Endometrium (tissue), 2 donors: ENCODE measurements at regions not wholly inside any gene's neighbourhood (a gene's known extent, or its start where the extent isn't known, plus 50 kb on each side); places are given as distances from the start of the nearest gene placed in this dataset.
"Not testable (repeated sequence)": the region's sequence is repeated elsewhere in the genome, so short reads cannot be mapped to it uniquely, and the experiment has no call there.

Source experiments
- FAIRE-seq: peaks from 2 replicates; lab custom pipeline; 2012; peaks lifted over from hg19 to GRCh38; lab: Jason Lieb, UNC
- donor health status: control.
- donor health status: control.

GRCh38 chr14:46596236-46596635 is 55.3 kb downstream of the RPL10L start:
- FAIRE-seq, result no peak

DNA sequence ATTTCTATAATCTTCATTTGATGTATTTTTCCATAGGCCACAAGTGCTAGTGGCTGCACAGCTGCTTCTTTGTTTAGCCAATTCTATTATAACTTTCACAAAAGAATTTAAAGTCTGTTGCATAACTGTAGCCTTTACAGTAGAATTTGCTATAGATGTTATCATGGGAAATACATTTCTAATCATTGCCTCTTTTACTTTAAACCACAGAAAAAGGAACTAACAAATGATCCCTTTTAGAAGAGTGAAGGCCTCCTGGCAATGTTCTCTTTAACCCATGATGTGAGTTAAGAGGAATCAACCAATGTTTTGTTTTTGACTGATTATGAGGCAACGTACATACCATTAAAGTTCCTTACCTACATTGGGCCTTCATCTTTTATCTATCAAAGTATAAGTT is 68.8 kb downstream of the RPL10L start:
- no peak for FAIRE-seq

GRCh38 chr14:46581036-46581671 is 70.4 kb downstream of the RPL10L start:
- no peak for FAIRE-seq

GRCh38 chr14:46574978-46575375 is 76.6 kb downstream of the RPL10L start:
- no peak for FAIRE-seq

- no peak for FAIRE-seq
Observed at GRCh38 chr14:46574221-46574977, 77.2 kb downstream of the RPL10L start.

GRCh38 chr14:46573498-46573897 is 78.1 kb downstream of the RPL10L start:
- FAIRE-seq, result no peak

- no peak for FAIRE-seq
Observed at GRCh38 chr14:46571970-46572369, 79.6 kb downstream of the RPL10L start.

DNA sequence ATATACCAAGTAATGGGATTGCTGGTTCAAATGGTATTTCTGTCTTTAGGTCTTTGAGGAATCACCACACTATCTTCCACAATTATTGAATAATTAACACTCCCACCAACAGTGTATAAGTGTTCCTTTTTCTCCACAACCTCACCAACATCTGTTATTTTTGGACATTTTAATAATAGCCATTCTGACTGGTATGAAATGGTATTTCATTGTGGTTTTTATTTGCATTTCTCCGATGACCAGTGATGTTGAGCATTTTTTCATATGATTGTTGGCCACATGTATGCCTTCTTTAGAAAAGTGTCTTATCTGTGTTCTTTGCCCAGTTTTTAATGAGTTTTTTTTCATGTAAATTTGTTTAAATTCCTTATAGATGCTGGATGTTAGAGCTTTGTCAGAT is 83.4 kb downstream of the RPL10L start:
- not testable (repeated sequence) for FAIRE-seq

GRCh38 chr14:46550836-46551235 is 100.7 kb downstream of the RPL10L start:
- no peak for FAIRE-seq

DNA sequence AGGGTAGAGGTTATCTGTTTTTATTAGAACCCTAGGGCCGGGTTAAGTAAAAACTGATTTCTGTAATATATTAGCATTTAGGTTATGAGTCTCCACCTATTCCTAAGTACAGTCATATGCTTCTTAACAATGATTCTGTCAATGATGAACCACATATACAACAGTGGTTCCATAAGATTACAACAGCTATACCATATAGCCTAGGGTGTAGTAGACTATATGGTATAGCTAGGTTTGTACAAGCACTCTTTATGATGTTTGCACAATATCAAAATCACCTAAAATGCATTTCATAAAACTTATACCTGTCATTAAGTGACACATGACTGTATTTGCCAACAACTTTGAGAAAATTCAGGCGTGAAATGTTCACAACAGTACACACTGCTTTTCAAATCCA is 110.6 kb downstream of the RPL10L start:
- FAIRE-seq, result no peak

DNA sequence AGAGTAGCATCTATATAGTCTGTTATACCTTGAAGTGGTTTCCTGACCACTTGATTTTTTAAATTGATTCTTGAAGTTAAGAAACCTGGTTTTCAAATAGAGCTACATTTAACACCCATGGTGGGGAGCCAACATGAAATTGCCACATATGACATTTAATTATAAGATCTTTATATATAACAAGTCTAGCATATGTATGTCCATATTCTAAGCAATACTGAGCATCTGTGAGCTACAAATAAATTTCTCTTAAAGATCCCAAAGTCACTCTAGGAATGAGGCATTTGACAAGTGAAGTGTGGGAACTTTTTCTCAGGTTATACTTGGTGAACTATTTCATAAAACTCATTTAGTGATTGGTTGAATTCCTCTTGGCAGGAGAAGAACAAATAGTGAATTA is 132.5 kb downstream of the RPL10L start:
- no peak for FAIRE-seq

DNA sequence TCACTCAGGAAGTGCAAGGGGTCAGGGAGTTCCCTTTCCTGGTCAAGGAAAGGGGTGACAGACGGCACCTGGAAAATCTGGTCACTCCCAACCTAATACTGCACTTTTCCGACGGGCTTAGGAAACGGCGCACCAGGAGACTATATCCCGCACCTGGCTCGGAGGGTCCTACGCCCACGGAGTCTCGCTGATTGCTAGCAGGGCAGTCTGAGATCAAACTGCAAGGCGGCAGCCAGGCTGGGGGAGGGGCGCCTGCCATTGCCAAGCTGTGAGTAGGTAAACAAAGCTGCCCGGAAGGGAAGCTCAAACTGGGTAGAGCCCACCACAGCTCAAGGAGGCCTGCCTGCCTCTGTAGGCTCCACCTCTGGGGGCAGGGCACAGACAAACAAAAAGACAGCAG is 142.8 kb downstream of the RPL10L start:
- not testable (repeated sequence) for FAIRE-seq

GRCh38 chr14:46499521-46499920 is 152.1 kb downstream of the RPL10L start:
- no peak for FAIRE-seq

GRCh38 chr14:46496409-46496808 is 155.2 kb downstream of the RPL10L start:
- FAIRE-seq, result no peak

- no peak for FAIRE-seq
Observed at GRCh38 chr14:46490238-46490685, 161.3 kb downstream of the RPL10L start.

- no peak for FAIRE-seq
Observed at GRCh38 chr14:46488374-46488773, 163.2 kb downstream of the RPL10L start.

DNA sequence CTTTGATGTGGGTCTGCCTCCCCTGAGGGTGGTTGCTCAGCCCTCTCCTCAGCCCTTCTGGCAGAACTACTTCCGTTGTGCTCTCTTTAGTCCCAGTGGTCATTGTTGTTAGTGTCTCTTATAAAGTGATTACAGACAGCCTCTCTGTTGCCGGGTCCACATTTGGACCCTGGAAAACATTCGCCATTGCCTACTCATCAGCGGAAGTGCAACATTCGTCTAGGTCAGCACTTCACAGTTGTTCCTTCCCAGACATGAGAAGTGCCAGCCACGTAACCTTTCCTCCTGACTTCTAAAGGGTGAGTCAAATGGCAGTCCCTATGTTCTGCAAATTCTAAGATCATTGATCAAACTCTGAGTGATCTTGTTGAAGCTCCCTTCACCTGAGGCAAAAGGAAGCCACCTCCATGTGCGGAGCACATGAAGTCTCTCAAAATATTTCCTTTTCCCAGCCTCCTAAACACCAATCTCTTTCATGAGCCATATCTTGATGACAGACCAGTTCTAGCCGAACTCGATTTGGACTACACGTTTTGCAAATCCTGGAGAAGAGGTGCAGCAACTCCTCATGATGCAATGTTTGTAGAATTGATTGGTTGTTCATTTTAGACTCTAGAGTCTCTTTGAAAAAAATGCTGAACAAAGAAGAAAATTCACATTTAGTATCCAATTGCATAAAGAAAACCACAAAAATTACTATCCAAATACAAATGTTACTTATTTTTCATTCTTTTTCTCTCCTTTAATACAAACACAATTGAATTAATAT is 163.8 kb downstream of the RPL10L start:
- no peak for FAIRE-seq

GRCh38 chr14:46482200-46482599 is 169.4 kb downstream of the RPL10L start:
- FAIRE-seq, result no peak

- no peak for FAIRE-seq
Observed at GRCh38 chr14:46480817-46481216, 170.8 kb downstream of the RPL10L start.

DNA sequence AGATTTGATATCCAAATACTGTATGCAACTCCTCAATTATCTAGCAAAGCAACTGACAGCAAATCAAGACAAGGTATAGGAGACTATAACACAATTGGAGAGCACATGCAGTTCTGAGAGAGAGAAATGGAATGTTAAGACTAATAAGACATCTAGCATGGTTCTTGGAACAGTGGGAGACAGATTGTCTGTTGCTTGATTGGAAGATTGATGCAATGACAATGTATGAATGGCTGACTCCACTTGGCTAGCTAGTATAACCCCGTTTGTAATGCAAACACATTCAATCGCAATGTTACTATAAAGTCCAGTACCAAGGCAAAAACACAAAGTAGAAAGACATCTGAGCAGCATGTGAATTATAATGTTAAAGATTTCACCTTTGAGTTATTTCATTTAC is 179.3 kb downstream of the RPL10L start:
- no peak for FAIRE-seq

DNA sequence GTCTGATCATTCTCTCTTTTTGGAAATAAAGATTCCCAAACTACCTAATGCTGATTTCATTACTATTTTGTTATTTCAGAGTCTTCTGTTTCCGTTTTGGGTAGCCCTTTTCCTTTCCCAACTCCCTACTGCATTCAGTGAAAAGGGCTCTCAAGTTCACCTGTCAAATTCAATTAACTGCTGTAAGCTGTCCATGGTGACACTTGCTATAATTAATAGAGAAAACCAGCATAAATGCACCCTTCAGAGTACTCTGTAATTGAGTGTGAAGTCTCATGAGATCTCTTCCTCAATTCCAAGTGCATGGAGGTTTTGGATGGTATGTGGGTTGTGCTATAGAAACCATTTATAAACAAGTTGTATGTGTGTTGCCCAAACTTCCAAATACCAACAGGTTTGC is 187.2 kb downstream of the RPL10L start:
- no peak for FAIRE-seq

DNA sequence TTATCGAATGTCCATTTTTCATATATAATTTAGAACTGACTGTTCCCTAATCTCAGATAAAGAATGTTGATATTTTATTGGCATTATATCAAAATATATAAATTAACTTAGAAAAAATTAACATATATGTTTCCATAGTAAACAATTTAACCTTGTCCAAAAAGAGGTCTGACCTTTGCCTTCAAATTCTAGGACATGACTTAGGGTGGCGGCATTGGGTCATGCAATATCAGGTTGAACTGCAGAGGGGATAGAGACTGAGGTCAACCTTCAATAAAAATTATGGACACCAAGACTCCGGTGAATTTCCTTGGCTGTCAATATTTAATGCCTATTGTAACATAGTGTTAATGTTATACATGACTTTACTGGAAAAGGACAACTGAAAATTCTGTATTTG is 199.8 kb downstream of the RPL10L start:
- no peak for FAIRE-seq

- no peak for FAIRE-seq
Observed at GRCh38 chr14:46444666-46445065, 206.9 kb downstream of the RPL10L start.
